Breast epithelium (tissue), 3 donors: ENCODE measurements at regions not wholly inside any gene's neighbourhood (a gene's known extent, or its start where the extent isn't known, plus 50 kb on each side); places are given as distances from the start of the nearest gene placed in this dataset.

Experiments
- POLR2A ChIP-seq: fragments of 450-650 bp; IDR thresholded peaks from one replicate; pipeline ENCODE4 v1.6.1; 2016; ENCODE audit warnings: antibody characterized with exemption, mild to moderate bottlenecking, moderate library complexity
- TF ChIP-seq, protein P1 (sequence below), 3 donors: fragments of 450-650 bp; IDR thresholded peaks; one replicate each; pipeline ENCODE4 v1.5.1; 2016 to 2017; ENCODE audit warnings: antibody characterized with exemption in 3 of 3, mild to moderate bottlenecking in 3 of 3, moderate library complexity in 3 of 3

- TF ChIP-seq, protein P1, sequence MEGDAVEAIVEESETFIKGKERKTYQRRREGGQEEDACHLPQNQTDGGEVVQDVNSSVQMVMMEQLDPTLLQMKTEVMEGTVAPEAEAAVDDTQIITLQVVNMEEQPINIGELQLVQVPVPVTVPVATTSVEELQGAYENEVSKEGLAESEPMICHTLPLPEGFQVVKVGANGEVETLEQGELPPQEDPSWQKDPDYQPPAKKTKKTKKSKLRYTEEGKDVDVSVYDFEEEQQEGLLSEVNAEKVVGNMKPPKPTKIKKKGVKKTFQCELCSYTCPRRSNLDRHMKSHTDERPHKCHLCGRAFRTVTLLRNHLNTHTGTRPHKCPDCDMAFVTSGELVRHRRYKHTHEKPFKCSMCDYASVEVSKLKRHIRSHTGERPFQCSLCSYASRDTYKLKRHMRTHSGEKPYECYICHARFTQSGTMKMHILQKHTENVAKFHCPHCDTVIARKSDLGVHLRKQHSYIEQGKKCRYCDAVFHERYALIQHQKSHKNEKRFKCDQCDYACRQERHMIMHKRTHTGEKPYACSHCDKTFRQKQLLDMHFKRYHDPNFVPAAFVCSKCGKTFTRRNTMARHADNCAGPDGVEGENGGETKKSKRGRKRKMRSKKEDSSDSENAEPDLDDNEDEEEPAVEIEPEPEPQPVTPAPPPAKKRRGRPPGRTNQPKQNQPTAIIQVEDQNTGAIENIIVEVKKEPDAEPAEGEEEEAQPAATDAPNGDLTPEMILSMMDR (IDR thresholded peaks at IDR 0.05), result no peak
- TF ChIP-seq POLR2A, result no peak
These were observed 102.8 kb upstream of the THSD7A start for GRCh38 chr7:11934796-11935195.
